Ovary (tissue), 3 donors: ENCODE measurements at regions not wholly inside any gene's neighbourhood (a gene's known extent, or its start where the extent isn't known, plus 50 kb on each side); places are given as distances from the start of the nearest gene placed in this dataset.

Source experiments
- POLR2A ChIP-seq: fragments of 450-650 bp; IDR thresholded peaks from one replicate; pipeline ENCODE4 v1.6.1; 2017; ENCODE audit warnings: antibody characterized with exemption, mild to moderate bottlenecking, moderate library complexity
- TF ChIP-seq, protein P1 (sequence below), 3 donors: fragments of 450-650 bp in 2 of 3; fragments of 200-600 bp in 1 of 3; IDR thresholded peaks; one replicate each; pipeline versions ENCODE4 v1.5.1 to v1.8.0; 2016 to 2022; ENCODE audit warnings: antibody characterized with exemption in 3 of 3, mild to moderate bottlenecking in 1 of 3
- donor health status: DM: no; HTN: no; CAD: no.

DNA sequence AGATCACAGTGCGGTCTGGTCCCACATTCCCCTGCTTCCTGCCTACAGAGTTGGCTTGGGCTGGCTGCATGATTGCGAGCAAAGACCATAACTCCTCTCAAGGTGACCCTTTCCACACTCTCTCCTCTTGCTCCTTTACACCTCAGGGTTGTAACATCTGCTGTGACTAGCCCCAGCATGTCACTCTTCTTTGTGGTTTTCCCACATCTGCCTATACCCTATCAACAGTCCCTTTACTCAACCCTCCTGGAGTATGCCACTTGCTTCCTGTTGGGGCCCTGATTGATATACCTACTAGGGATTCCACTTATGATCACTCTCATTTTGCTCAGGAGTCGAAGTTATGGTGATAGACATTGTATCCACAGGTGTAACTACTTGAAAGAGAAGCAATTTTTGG lies 58.9 kb upstream of the SGK1 start:
- TF ChIP-seq, protein P1, sequence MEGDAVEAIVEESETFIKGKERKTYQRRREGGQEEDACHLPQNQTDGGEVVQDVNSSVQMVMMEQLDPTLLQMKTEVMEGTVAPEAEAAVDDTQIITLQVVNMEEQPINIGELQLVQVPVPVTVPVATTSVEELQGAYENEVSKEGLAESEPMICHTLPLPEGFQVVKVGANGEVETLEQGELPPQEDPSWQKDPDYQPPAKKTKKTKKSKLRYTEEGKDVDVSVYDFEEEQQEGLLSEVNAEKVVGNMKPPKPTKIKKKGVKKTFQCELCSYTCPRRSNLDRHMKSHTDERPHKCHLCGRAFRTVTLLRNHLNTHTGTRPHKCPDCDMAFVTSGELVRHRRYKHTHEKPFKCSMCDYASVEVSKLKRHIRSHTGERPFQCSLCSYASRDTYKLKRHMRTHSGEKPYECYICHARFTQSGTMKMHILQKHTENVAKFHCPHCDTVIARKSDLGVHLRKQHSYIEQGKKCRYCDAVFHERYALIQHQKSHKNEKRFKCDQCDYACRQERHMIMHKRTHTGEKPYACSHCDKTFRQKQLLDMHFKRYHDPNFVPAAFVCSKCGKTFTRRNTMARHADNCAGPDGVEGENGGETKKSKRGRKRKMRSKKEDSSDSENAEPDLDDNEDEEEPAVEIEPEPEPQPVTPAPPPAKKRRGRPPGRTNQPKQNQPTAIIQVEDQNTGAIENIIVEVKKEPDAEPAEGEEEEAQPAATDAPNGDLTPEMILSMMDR (IDR thresholded peaks at IDR 0.05) = no peak
- no peak for TF ChIP-seq POLR2A
